ENCODE measurements at regions not wholly inside any gene's neighbourhood (a gene's known extent, or its start where the extent isn't known, plus 50 kb on each side); places are given as distances from the start of the nearest gene placed in this dataset.

DNA sequence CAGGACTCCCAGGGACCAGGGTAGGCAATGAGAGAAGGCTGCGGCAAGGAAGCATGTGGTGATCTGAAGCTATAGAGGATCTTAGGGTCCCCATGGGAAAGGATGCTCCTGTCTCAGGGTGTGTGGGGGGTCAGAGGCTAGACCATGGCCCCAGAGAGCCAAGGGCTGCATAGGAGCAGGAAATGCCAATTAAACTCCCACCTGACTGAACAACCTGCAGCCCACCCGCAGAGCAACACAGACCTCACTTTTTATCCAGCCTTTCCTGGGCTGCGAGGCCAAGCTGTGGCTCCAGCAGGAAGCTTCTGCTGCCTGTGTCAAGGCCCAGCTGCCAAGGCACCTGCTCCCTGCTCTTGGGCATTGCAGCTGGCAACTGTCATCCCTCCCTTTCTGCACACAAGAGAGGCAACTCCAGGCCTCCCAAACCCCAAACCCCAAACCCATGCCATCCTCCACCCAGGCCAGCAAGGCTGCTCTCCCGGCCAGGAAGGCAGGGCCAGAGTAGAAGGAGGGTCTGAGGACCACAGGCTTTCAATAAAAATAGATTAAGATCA lies 290.1 kb downstream of the FOXO1 start:
- no peak for DNase-seq (ENCODE audit: low read depth in 2 of 3, low spot score in 2 of 3)

DNA sequence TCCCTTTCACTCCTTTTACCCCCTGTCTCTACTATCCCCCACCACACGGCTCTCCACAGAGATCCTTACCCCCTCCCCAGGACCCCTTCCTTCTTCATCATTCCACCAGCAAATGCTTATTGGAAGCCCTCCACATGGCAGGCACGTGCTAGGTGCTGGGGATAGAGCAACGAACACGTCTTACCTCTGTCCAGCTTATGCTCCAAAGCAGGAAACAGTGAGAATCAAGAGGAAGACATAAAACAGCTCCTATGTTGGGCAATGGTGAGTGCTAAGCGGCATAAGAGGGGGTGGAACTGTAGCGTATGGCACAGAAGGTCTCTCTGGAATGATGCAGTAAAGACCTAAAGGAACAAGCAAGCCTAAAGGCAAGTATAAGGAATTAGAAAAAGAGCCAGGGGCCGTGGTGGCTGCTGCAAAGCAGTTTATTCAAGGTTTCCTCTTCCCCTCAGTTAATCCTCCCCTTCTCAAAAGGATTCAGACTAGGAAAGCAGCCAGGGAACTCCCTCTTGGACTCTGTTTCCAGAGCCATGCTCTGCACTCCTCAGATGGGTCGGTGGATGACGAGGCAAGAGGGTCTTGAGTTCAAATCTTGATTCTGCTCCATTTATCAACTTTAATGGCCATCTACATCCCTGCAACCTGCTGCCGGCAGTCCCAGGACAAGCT lies 289.4 kb downstream of the FOXO1 start:
- no peak for DNase-seq (ENCODE audit: low read depth in 2 of 3, low spot score in 2 of 3)

DNA sequence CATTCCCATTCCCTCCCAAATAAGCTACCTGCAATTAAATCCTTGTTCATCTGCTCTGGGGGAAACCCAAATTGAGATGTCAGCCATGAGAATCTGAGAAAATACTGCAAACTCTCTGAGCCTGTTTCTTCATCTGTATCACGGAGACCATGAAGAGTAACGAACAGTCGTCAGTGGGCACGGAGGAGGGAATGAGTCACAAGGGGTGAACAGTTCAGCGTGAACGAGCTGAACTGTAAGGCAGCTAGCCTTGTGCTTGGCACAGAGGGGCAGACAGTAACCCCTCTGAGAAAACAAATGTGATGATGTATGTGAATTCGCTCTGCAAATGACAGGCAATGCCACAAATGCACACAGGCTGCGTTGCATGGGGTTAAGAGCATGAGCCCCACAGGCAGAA lies 288.7 kb downstream of the FOXO1 start:
- DNase-seq (ENCODE audit: low read depth in 2 of 3, low spot score in 2 of 3): no peak

DNA sequence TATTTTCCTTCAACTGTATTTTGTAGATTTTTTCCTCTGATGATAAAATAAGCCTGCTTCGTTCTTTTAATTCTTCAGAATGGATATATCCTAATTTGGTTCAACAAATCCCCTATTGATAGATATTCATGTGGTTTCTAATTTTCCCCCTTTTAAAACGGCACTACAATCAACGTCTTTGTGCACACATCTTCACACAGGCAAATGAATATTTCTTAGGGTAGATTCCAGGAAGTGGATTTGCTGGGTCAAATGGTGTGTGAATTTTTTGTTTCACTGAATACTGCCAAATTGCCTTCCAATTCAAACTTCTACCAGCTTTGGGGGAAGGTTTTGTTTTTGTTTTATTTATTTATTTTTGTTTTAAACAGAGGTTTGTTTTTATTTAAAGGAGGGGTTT lies 287.2 kb downstream of the FOXO1 start:
- DNase-seq (ENCODE audit: low read depth in 2 of 3, low spot score in 2 of 3): no peak

DNA sequence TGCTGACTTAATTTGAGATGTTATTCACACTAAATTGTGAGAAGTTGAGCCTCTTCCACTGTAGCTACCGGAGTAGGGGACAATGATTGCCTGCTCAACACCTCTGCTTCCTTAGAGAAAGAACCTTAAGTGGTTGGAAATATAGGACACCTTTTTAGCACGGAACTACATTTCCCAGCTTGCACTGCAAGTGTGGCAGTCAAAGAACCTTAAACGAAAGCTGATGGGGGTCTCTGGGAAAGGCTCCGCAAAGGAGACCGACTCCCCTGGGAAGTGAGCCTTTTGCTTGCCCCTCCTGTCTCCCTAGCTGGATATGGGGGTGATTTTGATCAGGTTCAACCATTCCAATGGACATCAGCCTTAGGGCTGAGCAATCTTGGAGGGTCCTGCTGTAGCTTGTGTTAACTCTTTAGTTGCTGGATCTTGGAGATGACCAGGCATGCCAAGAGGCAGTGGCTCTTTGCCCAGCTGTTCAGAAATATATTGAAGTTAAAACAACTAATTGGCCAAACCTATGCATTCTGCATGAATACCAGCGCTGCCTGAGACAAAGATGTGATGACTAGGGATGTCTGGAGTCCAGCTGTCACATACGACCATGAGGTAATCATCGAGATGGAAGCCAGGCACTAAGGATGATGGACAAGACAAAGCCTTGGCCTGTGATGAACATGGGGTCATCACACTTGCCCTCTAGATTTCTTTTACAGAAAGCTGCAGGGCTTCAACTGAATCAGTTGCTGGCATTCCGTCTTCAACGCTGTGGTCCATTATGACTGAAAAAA lies 286.5 kb downstream of the FOXO1 start:
- no peak for DNase-seq (ENCODE audit: low read depth in 2 of 3, low spot score in 2 of 3)

DNA sequence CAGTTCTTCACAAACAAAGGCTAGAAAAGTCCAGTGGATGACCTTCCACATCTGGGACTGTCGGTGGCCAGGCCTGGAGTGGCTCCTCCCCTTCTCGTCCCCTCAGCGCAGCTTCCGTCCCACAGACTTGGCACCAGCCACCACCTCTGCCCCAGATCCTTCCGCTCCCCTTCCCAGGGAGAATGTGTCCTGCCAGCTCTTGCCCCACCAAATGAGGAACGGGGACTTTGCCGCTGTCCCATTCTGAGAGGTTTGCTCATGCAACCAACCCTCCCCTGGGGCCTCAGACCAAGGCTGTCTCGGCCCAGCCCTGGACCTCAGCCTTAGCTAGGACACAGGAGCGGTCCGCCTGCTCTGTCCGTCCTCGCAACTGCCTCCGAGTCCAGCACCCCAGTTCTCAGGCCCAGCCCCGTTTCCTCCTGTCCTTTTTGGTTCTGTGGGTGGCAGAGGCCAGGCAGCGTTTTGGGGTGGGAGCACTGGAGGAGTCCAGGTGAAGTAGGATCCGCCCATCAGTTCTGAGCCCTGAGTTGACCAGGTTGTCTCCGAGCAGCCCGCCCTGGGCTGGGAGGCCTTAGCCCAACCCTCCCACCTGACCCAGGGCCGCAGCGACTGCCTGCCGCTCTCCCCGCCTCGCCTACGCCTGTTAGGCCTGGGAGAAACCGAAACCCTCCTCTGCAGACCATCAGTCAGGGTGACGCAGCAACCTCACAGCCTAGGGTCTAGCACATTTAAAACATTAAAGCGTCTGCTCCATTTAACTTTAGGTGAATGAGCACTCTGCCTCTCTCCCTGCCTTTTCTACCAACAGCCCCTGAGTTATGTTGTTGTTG lies 284.3 kb downstream of the FOXO1 start:
- no peak for DNase-seq (ENCODE audit: low read depth in 2 of 3, low spot score in 2 of 3)

DNA sequence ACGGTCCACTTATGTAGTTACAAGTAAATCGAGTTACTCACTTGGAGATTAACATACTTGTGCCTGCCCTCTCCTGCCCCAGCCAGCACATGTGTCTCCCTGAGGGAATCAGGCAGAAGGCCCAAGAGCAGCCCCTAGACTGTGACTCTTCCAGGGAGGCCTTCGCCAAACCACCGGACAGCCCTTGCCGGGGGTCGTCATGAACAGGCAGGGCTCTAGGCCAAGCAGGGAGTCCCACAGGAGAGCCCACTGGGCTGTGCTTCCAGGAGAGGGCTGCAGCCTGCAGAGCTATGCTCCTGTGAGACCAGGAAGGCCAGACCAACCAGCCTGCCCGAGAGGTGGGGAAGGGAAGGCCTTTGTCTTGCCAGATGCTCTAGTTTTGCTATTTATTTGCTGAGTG lies 283.3 kb downstream of the FOXO1 start:
- no peak for DNase-seq (ENCODE audit: low read depth in 2 of 3, low spot score in 2 of 3)

DNA sequence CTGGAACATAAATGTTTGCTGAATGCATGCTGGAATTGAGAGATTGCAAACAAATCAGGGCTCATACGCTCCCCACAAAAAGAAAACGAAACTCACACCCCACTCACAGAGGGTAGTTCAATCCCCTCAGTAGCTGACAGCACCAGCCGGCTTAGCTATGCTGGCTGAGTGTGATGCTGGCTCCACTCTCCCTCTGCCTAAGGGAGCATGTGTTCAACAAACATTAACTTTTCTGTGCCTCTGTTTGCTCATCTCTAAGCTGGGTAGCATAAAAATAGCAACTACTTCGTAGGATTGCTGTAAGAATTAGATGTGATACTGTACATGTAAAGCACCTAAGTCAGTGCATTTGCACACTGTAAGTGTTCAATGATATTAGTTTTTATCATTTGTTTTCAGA lies 282.6 kb downstream of the FOXO1 start:
- DNase-seq (ENCODE audit: low read depth in 2 of 3, low spot score in 2 of 3): no peak

DNA sequence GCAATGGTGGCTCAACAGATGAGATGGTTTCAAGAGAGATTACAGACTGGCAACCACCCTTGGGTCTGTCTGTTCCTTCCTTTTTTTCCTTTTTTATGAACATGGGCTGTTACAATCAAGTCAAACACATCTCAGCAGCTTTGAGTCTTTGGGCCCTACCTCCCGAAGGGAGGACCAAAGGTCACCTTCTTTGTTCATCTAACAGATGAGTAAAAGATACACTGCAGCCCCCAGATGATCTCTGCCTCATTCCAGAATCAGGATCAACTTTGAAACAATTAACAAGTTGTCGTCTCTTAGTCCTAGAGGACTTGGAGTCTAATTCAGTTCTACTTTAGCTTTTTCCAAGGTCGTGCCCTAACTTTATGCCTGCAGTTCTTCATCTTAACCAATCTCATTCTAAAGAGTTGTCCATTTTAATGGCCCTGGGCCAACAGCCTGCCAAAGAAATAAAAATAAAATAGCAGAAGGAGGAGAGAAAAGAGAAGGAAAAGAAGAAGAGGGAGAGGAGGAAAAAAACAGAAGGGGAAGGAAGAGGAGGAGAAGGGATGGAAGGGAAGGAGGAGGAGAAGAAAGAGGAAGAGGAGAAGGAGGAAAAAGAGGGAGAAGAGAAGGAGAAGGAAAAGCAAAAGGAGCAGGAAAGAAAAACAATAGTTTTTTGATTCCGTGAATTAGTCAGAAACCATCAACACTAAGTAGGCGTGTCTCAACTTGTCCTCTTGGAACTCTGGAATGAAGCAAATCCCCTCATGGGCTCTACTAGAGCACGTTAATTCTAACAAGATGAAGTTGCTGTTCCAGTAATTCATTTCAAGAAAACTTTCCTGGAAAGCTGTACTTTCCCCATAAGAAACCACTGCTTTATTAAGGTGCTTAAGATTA lies 281.2 kb downstream of the FOXO1 start:
- no peak for DNase-seq (ENCODE audit: low read depth in 2 of 3, low spot score in 2 of 3)

DNA sequence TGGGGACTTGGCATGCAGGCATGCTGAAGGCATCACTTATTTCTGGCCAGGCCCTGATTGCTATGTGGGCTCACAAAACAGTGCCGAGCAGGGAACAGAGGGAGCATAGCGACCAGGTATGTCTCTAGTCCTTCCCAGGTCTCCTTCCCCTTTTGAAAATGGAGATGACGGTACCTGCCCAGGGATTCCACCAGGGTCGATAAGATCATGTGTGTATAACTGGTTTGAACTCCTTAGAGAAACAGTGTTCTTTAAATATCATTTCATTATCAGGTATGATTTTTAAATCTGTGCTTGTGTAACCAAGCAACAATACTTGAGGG lies 280.6 kb downstream of the FOXO1 start:
- no peak for DNase-seq (ENCODE audit: low read depth in 2 of 3, low spot score in 2 of 3)

DNA sequence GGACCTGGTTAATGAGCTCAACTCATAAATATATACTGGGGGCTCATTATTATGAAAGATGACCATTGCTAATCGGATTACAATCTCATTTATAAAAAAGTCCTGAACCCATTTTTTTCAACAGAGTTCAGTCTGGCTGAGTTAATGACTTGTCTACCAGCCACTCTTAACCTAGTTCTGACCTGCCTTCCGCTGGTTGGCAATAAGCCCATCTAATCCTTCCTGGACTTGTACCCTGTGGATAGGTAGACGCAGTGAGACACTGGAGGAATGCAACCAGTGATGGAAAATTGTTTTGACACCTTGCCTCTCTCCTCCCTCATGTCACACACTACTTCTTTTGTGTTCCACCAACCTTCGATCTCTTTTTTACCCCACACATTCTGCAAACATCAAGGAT lies 279.9 kb downstream of the FOXO1 start:
- no peak for DNase-seq (ENCODE audit: low read depth in 2 of 3, low spot score in 2 of 3)

DNA sequence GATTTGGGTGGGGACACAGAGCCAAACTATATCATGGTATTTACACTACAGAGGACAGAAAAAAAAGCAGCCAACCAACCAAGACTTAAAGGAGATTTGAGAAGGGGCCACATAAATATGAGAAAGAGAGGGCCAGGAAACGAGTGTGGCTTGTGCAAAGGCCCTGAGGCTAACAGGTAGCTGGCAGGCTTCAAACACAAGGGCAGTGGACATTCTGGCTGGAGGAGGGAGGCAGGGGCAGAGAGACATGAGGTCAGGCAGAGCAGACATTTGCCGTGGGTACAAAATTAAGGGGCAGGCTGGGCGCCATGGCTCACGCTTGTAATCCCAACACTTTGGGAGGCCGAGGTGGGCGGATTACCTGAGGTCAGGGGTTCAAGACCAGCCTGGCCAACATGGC lies 278.7 kb downstream of the FOXO1 start:
- DNase-seq (ENCODE audit: low read depth in 2 of 3, low spot score in 2 of 3): no peak

DNA sequence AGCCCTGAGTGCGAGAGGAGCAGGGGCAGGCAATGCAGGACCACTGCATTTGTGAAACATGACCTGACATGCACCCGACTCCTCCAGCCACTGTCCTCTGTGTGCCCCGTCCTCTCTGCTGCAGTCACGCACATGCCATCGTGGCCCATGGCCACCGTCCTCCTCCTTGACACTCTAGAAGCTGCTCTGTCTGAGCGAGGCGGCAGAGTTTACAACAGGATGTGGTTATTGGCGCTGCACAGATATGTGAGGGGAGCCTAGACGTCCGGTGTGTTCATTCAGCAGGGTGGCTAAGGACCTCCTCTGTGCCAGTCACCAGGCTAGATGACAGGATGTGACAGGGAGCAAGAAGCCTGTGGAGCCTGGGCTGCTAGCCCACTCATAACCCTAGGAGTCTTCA lies 277.8 kb downstream of the FOXO1 start:
- DNase-seq (ENCODE audit: low read depth in 2 of 3, low spot score in 2 of 3): peak; percentile 43 to 63 (median 62)

DNA sequence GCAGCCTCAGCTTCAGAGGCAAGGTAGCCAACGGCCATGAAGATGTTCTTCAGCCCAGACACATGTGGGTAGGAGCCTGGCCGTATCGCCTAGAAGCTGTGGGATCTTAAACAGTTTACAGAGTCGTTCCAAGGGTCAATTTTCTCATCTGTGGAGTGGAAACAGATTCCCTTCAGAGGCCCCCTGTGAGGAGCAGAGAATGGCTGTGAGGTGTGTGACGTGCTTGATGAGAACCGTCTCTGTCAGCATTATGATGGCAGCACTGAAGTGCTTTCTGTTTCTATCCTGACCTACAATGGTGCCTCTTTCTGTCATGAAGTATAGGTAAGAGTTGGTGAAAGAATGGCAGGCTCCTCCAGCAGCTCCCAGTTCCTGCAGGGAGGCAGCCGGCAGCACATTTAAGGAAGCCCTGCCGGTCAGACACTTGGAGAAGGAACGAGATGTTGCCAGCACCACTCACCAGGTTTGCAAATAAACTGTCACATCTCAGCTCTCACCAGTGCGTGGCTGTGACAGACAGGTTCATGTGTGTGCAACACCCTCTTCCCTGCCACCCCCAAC lies 277.3 kb downstream of the FOXO1 start:
- DNase-seq (ENCODE audit: low read depth in 2 of 3, low spot score in 2 of 3): no peak

DNA sequence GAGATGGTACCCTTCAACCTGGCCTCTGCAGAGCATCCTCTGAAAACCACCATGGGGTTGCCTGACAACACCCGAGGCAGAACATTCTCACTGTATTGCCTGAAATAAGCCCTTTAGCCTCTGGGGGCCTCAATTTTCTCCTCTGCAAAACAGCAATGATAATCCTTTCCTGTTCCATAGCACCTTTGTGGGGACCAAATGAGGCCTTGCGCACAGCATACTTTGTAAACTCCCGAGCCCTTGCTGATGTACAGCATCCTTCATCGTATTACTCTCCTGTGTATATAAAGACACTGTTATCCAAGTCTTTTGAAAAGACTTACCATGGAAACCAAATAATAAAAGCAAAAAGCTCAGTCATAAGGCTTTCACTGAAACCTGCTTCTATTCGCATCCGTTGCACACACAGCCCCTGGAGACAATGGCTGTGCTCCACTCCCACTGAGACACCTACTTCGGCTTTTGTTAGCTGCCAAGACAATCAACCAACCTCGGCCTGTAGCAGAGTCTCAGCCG lies 276.0 kb downstream of the FOXO1 start:
- DNase-seq (ENCODE audit: low read depth in 2 of 3, low spot score in 2 of 3): no peak

DNA sequence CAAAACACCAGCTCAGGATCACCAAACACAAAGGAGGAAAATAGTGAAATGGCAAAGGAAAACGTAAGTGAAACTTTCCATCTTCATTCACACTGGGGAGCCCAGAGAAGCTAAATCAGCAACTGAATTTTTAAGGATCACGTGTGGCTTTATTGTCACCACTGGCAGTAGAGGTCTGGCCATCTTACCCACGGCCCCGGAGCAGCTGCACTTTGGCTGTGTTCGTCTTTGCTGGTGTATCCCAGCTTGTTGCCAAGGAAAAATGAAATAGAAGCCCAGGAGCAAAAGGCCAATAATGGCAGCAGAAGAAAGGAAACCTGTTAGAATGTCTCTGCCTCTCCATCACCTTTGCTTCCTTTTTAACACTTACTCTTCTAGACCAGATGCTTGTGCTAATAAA lies 274.7 kb downstream of the FOXO1 start:
- DNase-seq (ENCODE audit: low read depth in 2 of 3, low spot score in 2 of 3): no peak

DNA sequence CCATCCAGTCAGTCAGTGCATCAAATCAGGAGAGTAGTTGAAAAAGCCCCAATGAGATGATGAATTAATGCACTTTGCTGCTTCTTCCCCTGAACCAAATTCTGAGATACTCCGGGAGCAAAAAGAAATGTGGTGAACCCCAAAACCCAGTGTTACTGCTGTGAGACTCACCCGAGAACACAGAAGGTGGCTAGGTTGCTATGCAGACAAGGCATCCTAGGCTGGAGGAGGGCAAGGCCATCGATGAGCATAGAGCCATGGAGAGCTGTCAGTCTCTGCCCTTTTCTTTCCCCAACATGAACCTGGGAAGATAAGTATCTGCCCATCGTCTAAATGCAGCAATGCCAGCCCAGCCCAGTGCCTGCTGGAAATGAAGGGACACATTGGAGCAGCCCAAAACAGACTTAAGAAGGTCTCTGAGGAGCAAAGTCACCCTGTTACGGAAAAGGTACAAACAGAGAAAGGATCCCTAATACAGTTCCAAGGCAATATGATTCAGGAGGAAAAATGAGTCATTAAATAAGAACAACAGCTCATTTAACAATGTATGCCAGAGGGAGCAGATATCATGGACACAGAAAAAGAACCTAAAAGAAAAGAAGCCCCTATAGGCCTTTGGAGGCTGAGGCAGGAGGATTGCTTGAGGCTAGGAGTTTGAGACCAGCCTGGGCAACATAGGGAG lies 272.0 kb downstream of the FOXO1 start:
- no peak for DNase-seq (ENCODE audit: low read depth in 2 of 3, low spot score in 2 of 3)

DNA sequence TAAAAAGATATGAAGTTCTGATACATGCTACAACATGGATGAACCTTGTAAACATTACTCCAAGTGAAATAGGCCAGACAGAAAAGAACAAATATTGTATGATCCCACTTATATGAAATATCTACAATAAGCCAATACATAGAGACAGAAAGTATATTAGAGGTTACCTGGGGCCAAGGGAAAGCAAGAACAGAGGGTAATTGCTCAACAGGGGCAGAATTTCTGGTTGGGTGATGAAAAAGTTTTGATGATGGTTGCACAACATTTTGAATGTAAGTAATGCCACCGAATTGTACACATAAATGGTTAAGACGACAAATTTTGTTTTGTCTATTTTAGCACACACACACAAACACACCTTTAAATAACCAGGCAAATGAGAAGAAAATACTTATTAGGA lies 268.4 kb downstream of the FOXO1 start:
- DNase-seq (ENCODE audit: low read depth in 2 of 3, low spot score in 2 of 3): no peak

DNA sequence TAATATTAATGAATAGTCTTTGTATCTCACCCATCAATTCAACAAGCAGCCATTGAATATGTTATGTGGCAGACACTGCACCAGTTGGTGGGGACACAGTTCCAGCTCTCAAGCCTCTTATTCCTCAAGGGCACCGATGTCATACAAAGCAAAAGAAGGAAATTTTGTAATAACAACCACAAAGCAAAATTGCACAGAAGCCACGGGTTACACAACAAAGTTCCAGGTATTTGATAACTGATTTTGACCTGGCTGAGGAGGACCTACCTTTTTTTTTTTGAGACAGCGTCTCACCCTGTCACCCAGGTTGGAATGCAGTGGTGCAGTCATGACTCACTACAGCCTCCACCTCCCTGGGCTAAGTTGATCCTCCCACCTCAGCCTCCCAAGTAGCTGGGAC lies 266.7 kb downstream of the FOXO1 start:
- no peak for DNase-seq (ENCODE audit: low read depth in 2 of 3, low spot score in 2 of 3)
